ENCODE measurements at regions not wholly inside any gene's neighbourhood (a gene's known extent, or its start where the extent isn't known, plus 50 kb on each side); places are given as distances from the start of the nearest gene placed in this dataset.

- TF ChIP-seq CTCF (IDR thresholded peaks at IDR 0.05), result no peak
- no peak for TF ChIP-seq POLR2A (IDR thresholded peaks at IDR 0.05; ENCODE audit: low read length)
- TF ChIP-seq RNF2 (IDR thresholded peaks at IDR 0.05; ENCODE audit: borderline replicate concordance, low read depth), result no peak; the same call in 1 of the 2 replicates
- TF ChIP-seq MAFK (IDR thresholded peaks at IDR 0.05; ENCODE audit: partially characterized antibody), result no peak
- TF ChIP-seq RCOR1 (IDR thresholded peaks at IDR 0.05; ENCODE audit: low read depth, low read length), result no peak
- TF ChIP-seq FOSL2 (IDR thresholded peaks at IDR 0.05), result no peak
- TF ChIP-seq FOSL2 (CRISPR knock-in tag; IDR thresholded peaks at IDR 0.05), result no peak
- no peak for TF ChIP-seq USF2 (IDR thresholded peaks at IDR 0.05)
- TF ChIP-seq REST (IDR thresholded peaks at IDR 0.05), result no peak
- TF ChIP-seq NFE2L2 (conservative IDR thresholded peaks at IDR 0.05; ENCODE audit: low read length), result no peak
- TF ChIP-seq BHLHE40 (IDR thresholded peaks at IDR 0.05; ENCODE audit: low read depth, low read length), result no peak
- TF ChIP-seq HDAC2 (IDR thresholded peaks at IDR 0.05), result no peak
- TF ChIP-seq HMGXB4 (CRISPR knock-in tag; IDR thresholded peaks at IDR 0.05; ENCODE audit: borderline replicate concordance), result no peak
Observed at GRCh38 chr5:82332064-82332855, 54.1 kb upstream of the RPS23 start.
